KMS-11 (cell line): ENCODE measurements at regions not wholly inside any gene's neighbourhood (a gene's known extent, or its start where the extent isn't known, plus 50 kb on each side); places are given as distances from the start of the nearest gene placed in this dataset.

Experiments
- H2AFZ ChIP-seq: fragments of 200-600 bp; sonication (generic); 2 replicates; pipeline ENCODE4 v1.6.1; 2016; ENCODE audit warnings: antibody characterized with exemption, mixed run types, low read depth
- H3K27ac ChIP-seq: fragments of 200-600 bp; sonication (generic); 2 replicates; pipeline ENCODE4 v1.6.1; 2016; ENCODE audit warnings: mild to moderate bottlenecking, mixed run types
- H3K27me3 ChIP-seq: fragments of 200-600 bp; sonication (generic); 2 replicates; pipeline ENCODE4 v1.6.1; 2017; ENCODE audit warnings: mild to moderate bottlenecking, low read depth, mixed run types, moderate library complexity; ENCODE audit not compliant: insufficient read depth
- H3K36me3 ChIP-seq: fragments of 200-600 bp; sonication (generic); 2 replicates; pipeline ENCODE4 v1.6.1; 2017; ENCODE audit warnings: mild to moderate bottlenecking, mixed run types; ENCODE audit not compliant: insufficient read depth
- H3K4me1 ChIP-seq: fragments of 200-600 bp; sonication (generic); 2 replicates; pipeline ENCODE4 v1.6.1; 2016; ENCODE audit warnings: mild to moderate bottlenecking, low read depth, mixed run types; ENCODE audit not compliant: poor library complexity, severe bottlenecking
- H3K4me2 ChIP-seq: fragments of 200-600 bp; sonication (generic); 2 replicates; pipeline ENCODE4 v1.7.0; 2016; ENCODE audit warnings: mild to moderate bottlenecking, mixed run types
- H3K4me3 ChIP-seq: fragments of 200-600 bp; sonication (generic); IDR thresholded peaks from 2 replicates; pipeline ENCODE4 v1.6.1; 2017; ENCODE audit warnings: low read depth, low read length, mixed read lengths; ENCODE audit not compliant: insufficient read depth
- H3K79me2 ChIP-seq: fragments of 200-600 bp; sonication (generic); 2 replicates; pipeline ENCODE4 v1.6.1; 2016; ENCODE audit warnings: low read depth, mixed run types; ENCODE audit not compliant: insufficient read depth
- H3K9ac ChIP-seq: fragments of 200-600 bp; sonication (generic); 2 replicates; pipeline ENCODE4 v1.6.1; 2016; ENCODE audit warnings: mild to moderate bottlenecking, mixed run types
- H4K20me1 ChIP-seq: fragments of 200-600 bp; sonication (generic); 2 replicates; pipeline ENCODE4 v1.6.1; 2016; ENCODE audit warnings: mild to moderate bottlenecking, mixed run types; ENCODE audit not compliant: insufficient read depth
- TF ChIP-seq, protein P1 (sequence below): fragments of 200-600 bp; sonication (generic); conservative IDR thresholded peaks from 2 replicates; pipeline ENCODE4 v1.6.1; 2017; ENCODE audit warnings: low read depth, mild to moderate bottlenecking, antibody characterized with exemption, low read length, moderate library complexity, mixed read lengths

DNA sequence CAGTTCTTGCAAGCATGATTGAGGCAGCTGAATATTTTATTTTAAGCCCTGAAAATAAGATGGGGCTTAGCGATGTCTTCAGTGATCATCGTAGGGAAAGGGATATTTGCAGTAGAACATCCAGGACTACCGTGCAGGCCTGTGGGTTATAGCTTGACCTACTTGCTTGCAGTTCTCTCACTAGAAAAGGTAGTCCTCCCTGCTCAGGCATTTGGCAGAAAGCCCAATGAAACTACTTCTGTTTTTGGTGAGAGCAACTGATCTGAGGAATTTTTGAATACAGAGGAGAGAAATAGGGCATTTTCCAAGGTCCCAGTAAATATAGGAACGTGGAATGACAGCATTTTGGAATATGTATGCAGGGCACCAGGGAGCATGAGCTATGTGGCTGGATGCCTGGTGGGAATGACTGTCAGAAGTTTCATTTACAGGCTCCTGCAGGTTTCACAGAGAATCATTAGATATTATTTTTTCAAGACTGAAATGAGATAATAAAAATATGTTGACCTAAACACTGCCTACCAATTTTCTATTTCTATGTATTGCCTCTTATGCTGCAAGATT lies 417.9 kb upstream of the ACTBL2 start:
- no peaks in the 10 kb centered on the region for H3K27me3 ChIP-seq
- H4K20me1 ChIP-seq, result no peaks in the 10 kb centered on the region
- no peaks in the 10 kb centered on the region for H3K4me1 ChIP-seq
- H3K9ac ChIP-seq, result no peak overlapping the region
- H3K79me2 ChIP-seq, result no peaks in the 10 kb centered on the region
- no peak overlapping the region for H3K27ac ChIP-seq
- TF ChIP-seq, protein P1, sequence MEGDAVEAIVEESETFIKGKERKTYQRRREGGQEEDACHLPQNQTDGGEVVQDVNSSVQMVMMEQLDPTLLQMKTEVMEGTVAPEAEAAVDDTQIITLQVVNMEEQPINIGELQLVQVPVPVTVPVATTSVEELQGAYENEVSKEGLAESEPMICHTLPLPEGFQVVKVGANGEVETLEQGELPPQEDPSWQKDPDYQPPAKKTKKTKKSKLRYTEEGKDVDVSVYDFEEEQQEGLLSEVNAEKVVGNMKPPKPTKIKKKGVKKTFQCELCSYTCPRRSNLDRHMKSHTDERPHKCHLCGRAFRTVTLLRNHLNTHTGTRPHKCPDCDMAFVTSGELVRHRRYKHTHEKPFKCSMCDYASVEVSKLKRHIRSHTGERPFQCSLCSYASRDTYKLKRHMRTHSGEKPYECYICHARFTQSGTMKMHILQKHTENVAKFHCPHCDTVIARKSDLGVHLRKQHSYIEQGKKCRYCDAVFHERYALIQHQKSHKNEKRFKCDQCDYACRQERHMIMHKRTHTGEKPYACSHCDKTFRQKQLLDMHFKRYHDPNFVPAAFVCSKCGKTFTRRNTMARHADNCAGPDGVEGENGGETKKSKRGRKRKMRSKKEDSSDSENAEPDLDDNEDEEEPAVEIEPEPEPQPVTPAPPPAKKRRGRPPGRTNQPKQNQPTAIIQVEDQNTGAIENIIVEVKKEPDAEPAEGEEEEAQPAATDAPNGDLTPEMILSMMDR, result no peak
- H3K4me2 ChIP-seq, result no peak overlapping the region
- no peak overlapping the region for H2AFZ ChIP-seq
- H3K36me3 ChIP-seq, result no peaks in the 10 kb centered on the region
- H3K4me3 ChIP-seq, result no peak overlapping the region

DNA sequence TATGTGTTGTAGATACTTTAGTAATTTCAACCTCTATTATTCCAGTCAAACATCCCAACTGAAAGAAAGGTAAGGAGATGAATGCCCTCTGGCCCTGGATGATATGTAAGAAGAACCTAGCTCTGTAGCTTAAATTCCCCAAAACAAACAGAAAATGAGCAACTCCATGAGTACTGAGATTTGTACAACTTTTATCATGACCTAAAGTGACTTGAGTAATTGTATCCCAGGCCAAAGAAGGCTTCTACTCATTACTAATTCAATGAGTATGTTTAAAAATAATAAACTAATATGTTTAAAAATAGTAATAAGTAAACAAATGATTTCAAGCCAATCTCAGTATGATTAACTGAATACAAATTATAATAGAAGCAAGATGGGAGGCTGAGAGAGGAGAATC lies 414.0 kb upstream of the ACTBL2 start:
- Histone ChIP-seq H3K4me1 (no peaks in the 10 kb centered on the region), H3K4me2 (no peak overlapping the region), H3K27me3 (no peaks in the 10 kb centered on the region), H3K9ac (no peak overlapping the region), H3K4me3 (no peak overlapping the region), H2AFZ (no peak overlapping the region), H3K27ac (no peak overlapping the region), H3K79me2 (no peaks in the 10 kb centered on the region), H3K36me3 (no peaks in the 10 kb centered on the region), H4K20me1 (no peaks in the 10 kb centered on the region)
- TF ChIP-seq, protein P1, result no peak

GRCh38 chr5:57895766-57896165 lies 413.2 kb upstream of the ACTBL2 start:
- H2AFZ ChIP-seq, result no peak overlapping the region
- H3K4me2 ChIP-seq, result no peak overlapping the region
- no peaks in the 10 kb centered on the region for H3K27me3 ChIP-seq
- H3K4me1 ChIP-seq, result no peaks in the 10 kb centered on the region
- H3K9ac ChIP-seq, result no peak overlapping the region
- no peak overlapping the region for H3K4me3 ChIP-seq
- H3K27ac ChIP-seq, result no peak overlapping the region
- H3K79me2 ChIP-seq, result no peaks in the 10 kb centered on the region
- H3K36me3 ChIP-seq, result no peaks in the 10 kb centered on the region
- TF ChIP-seq, protein P1, result no peak
- H4K20me1 ChIP-seq, result no peaks in the 10 kb centered on the region

- Histone ChIP-seq H4K20me1 (no peaks in the 10 kb centered on the region), H3K4me3 (no peak overlapping the region), H3K36me3 (no peaks in the 10 kb centered on the region), H3K79me2 (no peaks in the 10 kb centered on the region), H3K27ac (no peak overlapping the region), H3K4me1 (no peaks in the 10 kb centered on the region), H3K9ac (no peak overlapping the region), H3K27me3 (no peaks in the 10 kb centered on the region), H2AFZ (no peak overlapping the region), H3K4me2 (no peak overlapping the region)
- TF ChIP-seq, protein P1, result no peak
Observed at GRCh38 chr5:57893926-57894325, 411.3 kb upstream of the ACTBL2 start.
